HL-60 (cell line): ENCODE measurements at regions not wholly inside any gene's neighbourhood (a gene's known extent, or its start where the extent isn't known, plus 50 kb on each side); places are given as distances from the start of the nearest gene placed in this dataset.

Source experiments
- GABPA ChIP-seq: IDR thresholded peaks from 2 replicates; pipeline ENCODE4 v1.6.1; 2012; ENCODE audit warnings: low read depth
- POLR2AphosphoS5 ChIP-seq: IDR thresholded peaks from 2 replicates; pipeline ENCODE4 v1.6.1; 2012; ENCODE audit warnings: low read depth
- SPI1 ChIP-seq: IDR thresholded peaks from 2 replicates; pipeline ENCODE4 v1.6.1; 2012; ENCODE audit warnings: low read depth, mild to moderate bottlenecking, borderline replicate concordance
- TF ChIP-seq, protein P1 (sequence below): IDR thresholded peaks from 2 replicates; pipeline ENCODE4 v1.6.1; 2012; ENCODE audit warnings: low read depth; ENCODE audit not compliant: insufficient replicate concordance
- TF ChIP-seq, protein P2 (sequence below): IDR thresholded peaks from one replicate; pipeline ENCODE4 v1.5.1; 2011; ENCODE audit warnings: low read length, control low read depth, inconsistent platforms; ENCODE audit not compliant: insufficient read depth

DNA sequence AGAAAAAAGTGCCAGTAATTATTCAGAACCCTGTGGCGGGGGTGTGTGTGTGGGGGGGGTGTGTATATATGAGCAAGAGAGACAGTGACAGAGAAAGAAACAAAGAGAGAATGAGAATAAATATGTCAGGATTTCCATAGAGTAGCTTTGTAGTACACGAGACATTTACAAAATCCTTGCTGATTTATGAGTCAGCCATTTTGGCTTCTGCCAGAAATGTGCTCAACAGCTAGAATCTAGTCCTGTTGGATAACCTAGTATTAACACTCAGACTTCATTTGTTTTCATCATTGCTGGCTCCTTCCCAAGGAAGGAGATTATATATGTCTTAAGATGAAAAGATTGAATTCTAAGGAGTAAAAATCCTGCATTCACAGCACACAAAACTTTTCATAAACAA, 140.5 kb upstream of the HNRNPA3 start:
- TF ChIP-seq, protein P1, sequence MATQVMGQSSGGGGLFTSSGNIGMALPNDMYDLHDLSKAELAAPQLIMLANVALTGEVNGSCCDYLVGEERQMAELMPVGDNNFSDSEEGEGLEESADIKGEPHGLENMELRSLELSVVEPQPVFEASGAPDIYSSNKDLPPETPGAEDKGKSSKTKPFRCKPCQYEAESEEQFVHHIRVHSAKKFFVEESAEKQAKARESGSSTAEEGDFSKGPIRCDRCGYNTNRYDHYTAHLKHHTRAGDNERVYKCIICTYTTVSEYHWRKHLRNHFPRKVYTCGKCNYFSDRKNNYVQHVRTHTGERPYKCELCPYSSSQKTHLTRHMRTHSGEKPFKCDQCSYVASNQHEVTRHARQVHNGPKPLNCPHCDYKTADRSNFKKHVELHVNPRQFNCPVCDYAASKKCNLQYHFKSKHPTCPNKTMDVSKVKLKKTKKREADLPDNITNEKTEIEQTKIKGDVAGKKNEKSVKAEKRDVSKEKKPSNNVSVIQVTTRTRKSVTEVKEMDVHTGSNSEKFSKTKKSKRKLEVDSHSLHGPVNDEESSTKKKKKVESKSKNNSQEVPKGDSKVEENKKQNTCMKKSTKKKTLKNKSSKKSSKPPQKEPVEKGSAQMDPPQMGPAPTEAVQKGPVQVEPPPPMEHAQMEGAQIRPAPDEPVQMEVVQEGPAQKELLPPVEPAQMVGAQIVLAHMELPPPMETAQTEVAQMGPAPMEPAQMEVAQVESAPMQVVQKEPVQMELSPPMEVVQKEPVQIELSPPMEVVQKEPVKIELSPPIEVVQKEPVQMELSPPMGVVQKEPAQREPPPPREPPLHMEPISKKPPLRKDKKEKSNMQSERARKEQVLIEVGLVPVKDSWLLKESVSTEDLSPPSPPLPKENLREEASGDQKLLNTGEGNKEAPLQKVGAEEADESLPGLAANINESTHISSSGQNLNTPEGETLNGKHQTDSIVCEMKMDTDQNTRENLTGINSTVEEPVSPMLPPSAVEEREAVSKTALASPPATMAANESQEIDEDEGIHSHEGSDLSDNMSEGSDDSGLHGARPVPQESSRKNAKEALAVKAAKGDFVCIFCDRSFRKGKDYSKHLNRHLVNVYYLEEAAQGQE, result no peak
- no peak for TF ChIP-seq POLR2AphosphoS5
- TF ChIP-seq, protein P2, sequence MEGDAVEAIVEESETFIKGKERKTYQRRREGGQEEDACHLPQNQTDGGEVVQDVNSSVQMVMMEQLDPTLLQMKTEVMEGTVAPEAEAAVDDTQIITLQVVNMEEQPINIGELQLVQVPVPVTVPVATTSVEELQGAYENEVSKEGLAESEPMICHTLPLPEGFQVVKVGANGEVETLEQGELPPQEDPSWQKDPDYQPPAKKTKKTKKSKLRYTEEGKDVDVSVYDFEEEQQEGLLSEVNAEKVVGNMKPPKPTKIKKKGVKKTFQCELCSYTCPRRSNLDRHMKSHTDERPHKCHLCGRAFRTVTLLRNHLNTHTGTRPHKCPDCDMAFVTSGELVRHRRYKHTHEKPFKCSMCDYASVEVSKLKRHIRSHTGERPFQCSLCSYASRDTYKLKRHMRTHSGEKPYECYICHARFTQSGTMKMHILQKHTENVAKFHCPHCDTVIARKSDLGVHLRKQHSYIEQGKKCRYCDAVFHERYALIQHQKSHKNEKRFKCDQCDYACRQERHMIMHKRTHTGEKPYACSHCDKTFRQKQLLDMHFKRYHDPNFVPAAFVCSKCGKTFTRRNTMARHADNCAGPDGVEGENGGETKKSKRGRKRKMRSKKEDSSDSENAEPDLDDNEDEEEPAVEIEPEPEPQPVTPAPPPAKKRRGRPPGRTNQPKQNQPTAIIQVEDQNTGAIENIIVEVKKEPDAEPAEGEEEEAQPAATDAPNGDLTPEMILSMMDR, result no peak
- no peak for TF ChIP-seq GABPA
- TF ChIP-seq SPI1, result no peak
